ENCODE measurements at regions not wholly inside any gene's neighbourhood (a gene's known extent, or its start where the extent isn't known, plus 50 kb on each side); places are given as distances from the start of the nearest gene placed in this dataset.

- no peak for DNase-seq (ENCODE audit: low spot score)
These were observed 82.3 kb upstream of the ADRA2C start for GRCh38 chr4:3683744-3684421.

DNA sequence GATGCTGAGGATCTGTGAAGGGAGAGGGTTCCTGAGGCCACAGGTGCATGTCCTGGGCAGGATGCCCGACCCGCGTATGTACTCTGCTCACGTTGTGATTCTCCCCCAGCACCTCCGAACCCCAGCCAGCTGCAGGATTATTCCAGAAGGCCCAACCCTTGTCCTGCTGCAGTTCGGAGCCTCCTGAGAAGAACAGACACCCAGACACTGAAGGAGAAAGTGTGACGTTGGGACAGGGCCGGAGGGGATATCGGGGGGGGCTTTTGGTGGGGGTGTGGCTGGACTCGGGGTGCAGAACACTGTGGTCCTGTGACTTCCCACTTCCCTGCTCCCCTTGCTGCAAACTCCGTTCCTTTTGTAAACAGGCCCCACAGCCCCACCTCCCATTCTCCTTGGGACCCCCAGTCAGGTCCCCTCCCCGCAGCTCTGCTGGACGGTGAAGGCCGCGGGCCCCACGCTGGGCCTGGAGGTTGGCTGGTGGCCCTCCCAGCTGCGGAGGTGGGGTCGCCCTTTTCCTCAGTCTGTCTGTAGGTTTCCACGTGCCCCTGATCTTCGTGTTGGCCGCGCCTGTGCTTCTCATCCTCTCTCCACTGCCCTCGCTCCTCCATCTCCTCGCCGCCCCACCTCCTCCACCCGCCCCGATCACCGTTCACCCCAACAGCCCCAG is 83.0 kb upstream of the ADRA2C start:
- DNase-seq (ENCODE audit: low spot score): no peak

DNA sequence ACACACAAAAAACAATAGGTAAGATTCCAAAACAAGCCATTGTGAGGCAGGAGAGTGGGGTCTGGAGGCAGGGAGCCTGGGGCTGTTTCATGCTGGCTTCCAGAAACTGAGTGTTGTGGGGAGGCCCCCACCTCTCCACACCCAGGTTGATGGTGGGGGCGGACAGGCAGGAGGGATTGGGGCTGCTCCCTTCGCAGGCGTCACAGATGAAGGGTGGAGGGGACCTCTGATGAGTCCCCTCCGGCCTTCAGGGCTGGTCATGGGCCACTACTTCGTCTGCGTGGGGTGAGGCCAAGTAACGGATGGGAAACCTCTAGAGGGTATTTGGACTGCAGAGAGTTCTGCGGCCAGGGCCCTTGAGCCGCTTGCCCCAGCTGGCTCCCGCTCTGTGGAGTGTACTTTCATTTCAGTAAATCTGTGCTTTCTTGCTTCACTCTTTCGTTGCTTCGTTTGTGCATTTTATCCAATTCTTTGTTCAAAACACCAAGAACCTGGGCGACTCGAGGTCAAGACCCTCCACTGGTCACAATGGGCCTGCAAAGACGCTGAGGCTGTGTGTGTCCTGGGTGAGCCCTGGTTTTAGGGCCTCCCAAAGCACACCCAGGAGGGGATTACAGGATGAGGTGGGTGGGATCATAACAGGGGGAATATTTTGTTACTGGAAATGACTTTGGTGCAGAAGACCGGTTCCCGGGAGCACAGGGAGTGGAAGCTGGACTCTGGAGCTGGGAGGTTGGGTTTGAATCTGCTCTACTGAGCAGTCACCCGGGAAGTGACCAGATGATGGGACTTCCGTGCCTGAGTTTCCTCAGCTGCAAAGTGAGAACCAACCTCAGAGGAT is 83.7 kb upstream of the ADRA2C start:
- no peak for DNase-seq (ENCODE audit: low spot score)

GRCh38 chr4:3681191-3681590 is 85.0 kb upstream of the ADRA2C start:
- no peak for DNase-seq (ENCODE audit: low spot score)

DNA sequence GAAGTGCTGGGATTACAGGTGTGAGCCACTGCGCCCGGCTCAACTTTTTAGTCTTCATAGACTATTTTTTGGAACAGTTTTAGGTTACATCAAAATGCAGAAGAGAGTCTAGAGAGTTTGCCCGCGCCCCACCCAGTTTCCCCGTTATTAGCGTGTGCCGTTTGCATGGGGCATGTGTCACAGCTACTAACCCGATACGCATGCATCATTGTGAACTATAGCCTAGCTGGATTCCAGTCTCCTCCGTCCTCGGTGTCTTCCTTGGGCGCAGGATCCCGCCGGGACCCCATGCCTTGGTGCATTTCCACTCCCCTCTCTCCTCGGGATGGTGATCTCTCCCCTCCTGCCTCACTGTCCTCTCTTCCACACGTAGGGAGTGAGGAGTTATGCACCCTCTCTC is 85.5 kb upstream of the ADRA2C start:
- DNase-seq (ENCODE audit: low spot score): no peak

DNA sequence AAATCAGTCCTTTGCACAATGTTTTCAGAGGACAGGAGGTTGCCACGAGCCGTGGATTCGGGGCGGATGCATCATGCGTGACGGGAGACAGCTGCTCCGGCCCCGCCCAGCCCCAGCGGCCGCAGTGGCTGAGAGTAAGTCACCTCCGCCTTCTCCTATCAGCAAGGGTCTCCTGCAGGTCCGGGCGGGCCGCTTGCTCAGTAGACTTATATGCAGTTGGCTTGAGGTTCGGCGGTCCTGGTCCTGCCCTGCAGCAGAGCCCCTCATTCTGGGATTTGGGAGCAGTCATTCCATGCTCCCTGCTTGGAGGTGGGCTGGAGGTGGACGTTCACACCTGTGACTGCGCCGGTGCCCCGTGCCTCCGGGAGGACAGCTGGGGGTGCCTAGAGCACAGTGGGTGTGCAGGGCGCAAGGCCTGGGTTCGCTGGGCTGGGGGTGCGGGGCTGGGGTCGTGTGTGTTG is 86.3 kb upstream of the ADRA2C start:
- no peak for DNase-seq (ENCODE audit: low spot score)

GRCh38 chr4:3679071-3679825 is 86.9 kb upstream of the ADRA2C start:
- DNase-seq (ENCODE audit: low spot score): no peak

- no peak for DNase-seq (ENCODE audit: low spot score)
These were observed 88.5 kb upstream of the ADRA2C start for GRCh38 chr4:3677748-3678070.

- DNase-seq (ENCODE audit: low spot score): no peak
These were observed 89.1 kb upstream of the ADRA2C start for GRCh38 chr4:3676907-3677747.

- no peak for DNase-seq (ENCODE audit: low spot score)
These were observed 90.0 kb upstream of the ADRA2C start for GRCh38 chr4:3676196-3676595.

DNA sequence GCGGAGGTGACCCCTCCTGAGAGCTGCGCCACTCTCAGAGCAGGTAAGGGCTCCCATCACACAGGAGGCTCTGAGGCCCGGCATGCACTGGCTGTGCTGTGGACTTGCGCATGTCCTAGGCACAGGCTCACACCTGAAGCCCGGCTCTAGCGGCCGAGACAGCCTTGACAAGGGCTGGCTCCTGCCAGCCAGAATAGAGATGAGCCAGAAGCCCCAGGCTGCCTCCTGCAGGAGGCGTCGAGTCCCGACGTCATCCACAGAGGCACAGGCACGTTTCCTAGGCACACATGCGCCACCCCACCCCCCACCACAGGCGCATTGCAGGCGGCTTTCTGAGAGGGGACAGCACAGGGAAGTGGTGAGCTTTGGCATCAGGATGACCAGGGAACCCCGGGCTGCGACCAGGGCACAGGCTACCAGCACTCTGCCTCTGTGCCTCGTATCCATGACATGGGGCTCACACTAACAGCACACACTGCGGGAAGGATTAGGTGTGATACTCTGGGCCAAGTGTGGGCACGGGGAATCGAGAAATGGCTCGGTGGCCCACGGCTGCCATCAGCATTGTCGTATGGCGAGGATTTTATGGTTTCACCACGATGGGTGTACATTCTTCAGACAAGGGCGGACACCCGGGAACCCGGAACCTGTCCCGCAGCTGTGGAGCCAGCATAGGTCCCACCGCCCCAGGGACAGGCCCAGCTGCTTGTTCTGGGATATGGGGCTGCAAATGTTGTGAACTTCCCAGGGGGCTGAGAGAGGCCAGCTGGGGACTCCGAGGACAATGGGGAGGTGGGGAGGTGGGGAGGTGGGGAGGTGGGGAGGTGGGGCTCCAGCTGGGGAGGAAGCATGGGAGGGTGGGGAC is 90.7 kb upstream of the ADRA2C start:
- DNase-seq (ENCODE audit: low spot score): no peak

DNA sequence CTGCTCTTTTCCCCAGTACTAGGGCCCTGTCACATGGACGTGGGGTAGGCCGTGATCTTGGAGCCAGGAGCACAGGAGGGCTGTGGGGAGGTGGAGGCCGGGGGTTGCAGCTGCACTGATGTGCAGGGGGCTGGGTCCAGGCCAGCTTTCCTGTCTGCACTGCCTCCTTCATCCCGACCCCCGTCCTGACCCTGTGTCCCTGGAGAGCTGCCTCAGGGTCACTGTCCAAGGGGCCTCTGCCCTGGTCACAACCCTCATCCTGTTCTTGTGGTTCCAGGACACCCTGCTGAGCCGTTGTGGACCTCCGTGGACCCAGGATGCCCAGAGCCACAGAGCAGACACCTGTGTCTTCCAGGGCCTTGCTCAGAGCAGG is 91.7 kb upstream of the ADRA2C start:
- no peak for DNase-seq (ENCODE audit: low spot score)

- DNase-seq (ENCODE audit: low spot score): no peak
These were observed 92.3 kb upstream of the ADRA2C start for GRCh38 chr4:3673716-3674478.

GRCh38 chr4:3673176-3673575 is 93.0 kb upstream of the ADRA2C start:
- DNase-seq (ENCODE audit: low spot score): no peak

DNA sequence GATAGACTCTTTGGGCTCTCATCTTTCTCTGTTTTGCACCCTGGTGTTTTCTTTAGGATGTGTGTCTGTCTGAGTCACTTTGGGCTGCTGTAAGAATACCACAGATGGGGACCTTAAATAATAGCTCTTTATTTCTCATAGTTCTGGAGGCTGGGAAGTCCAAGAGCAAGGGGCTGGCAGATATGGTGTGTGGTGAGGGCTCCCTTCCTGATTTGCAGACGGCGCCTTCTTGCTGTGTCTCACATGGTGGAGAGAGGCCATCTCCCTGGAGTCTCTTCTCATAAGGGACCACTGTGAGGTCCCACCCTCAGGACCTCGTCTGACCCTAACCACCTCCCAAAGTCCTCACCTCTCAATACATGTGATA is 93.7 kb upstream of the ADRA2C start:
- no peak for DNase-seq (ENCODE audit: low spot score)

DNA sequence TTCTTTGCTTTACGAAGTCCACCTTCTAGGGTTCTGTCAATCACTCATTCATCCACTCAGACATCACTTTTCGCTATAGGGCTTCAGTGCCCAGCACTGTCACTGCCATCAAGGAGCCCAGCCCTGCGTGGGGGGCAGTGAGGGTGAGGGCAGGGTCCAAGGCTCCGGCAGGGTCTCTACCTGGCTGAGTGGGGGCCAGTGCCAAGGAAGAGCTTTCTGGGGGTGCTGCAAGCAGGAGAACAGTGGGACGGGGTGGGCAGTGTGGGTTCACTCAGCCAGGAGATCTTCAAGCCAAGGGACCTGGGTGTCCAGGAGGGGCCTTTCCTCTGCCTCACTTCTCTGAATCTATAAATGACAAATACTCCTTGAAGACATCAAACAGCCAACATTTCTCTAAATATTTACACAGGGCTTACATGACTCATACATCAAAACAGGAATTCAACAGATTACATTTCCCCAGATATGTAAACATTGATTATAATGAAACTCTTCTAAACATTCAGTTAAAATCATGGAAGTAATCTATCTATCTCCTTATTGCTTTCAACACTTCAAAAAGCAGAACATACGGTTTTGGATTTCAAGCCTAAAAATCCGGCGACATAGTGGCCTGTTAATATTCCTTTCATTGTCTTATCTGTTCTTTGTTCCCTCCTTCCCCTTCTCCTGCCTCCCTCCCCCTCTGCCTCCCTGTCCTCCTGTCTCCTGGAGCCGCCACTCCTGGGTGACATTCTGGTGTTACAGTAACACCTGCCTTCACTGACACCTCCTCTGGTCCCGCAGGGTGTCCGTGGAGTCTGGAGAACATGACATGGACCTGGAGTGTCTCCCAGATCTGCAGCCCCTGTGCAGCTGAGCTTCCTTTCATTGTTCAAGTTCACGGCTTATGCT is 94.4 kb upstream of the ADRA2C start:
- no peak for DNase-seq (ENCODE audit: low spot score)

- DNase-seq (ENCODE audit: low spot score): no peak
These were observed 95.4 kb upstream of the ADRA2C start for GRCh38 chr4:3670521-3671519.

- DNase-seq (ENCODE audit: low spot score): no peak
These were observed 96.6 kb upstream of the ADRA2C start for GRCh38 chr4:3669553-3669949.

All from ecto neural progenitor cell (in vitro differentiated cells).